IMR-90 (cell line): ENCODE measurements at regions not wholly inside any gene's neighbourhood (a gene's known extent, or its start where the extent isn't known, plus 50 kb on each side); places are given as distances from the start of the nearest gene placed in this dataset.

Experiments
- MAFK ChIP-seq: IDR thresholded peaks from 2 replicates; pipeline ENCODE4 v1.6.1; 2012; ENCODE audit warnings: low read depth, low read length, improper control_type of control experiment
- RAD21 ChIP-seq: IDR thresholded peaks from 2 replicates; pipeline ENCODE4 v1.6.1; 2012; ENCODE audit warnings: low read length, improper control_type of control experiment

DNA sequence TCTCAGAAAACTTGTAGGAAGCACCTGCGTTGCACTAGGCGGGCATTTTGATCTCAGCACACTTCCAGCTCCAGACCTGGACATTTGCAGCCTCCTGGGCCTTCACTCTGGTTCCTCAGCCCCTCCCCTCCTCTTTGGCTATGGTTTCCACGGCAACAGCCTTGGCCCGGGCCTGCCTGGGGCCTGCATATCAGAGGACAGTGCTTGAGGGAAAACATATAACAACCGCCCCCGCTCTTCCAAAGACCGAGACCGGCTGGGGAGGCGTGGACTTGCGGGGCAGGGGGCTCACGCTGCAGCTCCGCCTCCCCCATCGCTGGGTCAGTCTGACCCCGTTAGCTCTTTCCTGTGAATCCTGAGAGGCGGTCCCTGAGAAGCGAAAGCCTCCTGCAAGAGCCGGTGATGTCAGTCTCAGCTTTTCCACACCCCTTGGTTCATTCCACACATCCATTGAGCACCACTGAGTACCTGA lies 125.7 kb upstream of the PEG3 start:
- TF ChIP-seq RAD21 (no peak), MAFK (no peak)
